Skeletal muscle satellite cell (primary cell): ENCODE measurements at regions not wholly inside any gene's neighbourhood (a gene's known extent, or its start where the extent isn't known, plus 50 kb on each side); places are given as distances from the start of the nearest gene placed in this dataset. TPM values are rescaled to one million over a fixed set of nuclear protein-coding genes. Genes with fewer than 3 reads are reported as not detected.
"Not testable (repeated sequence)": the region's sequence is repeated elsewhere in the genome, so short reads cannot be mapped to it uniquely, and the experiment has no call there.

Experiments
- H3K27me3 ChIP-seq: 2 replicates; pipeline ENCODE4 v1.7.0; 2013; ENCODE audit warnings: low read length; ENCODE audit not compliant: control insufficient read depth, insufficient read depth
- H3K36me3 ChIP-seq: 2 replicates; pipeline ENCODE4 v1.7.0; 2013; ENCODE audit warnings: mild to moderate bottlenecking, control low read depth, low read length; ENCODE audit not compliant: insufficient read depth
- H3K4me1 ChIP-seq: 2 replicates; pipeline ENCODE4 v1.7.0; 2013; ENCODE audit warnings: low read length; ENCODE audit not compliant: control insufficient read depth, insufficient read depth
- H3K4me2 ChIP-seq: 2 replicates; pipeline ENCODE4 v1.7.0; 2013; ENCODE audit warnings: mild to moderate bottlenecking, low read length
- H3K4me3 ChIP-seq: 2 replicates; pipeline ENCODE4 v1.7.0; 2013; ENCODE audit warnings: low read length
- H3K9ac ChIP-seq: 2 replicates; pipeline ENCODE4 v1.7.0; 2013; ENCODE audit warnings: mild to moderate bottlenecking, low read depth, low read length, moderate library complexity
- H3K9me3 ChIP-seq: replicated peaks from 2 replicates; pipeline ENCODE4 v1.7.0; 2013; ENCODE audit warnings: mild to moderate bottlenecking, control low read depth, low read length
- small RNA-seq: library from RNA; depleted of rRNA; stranded (forward); fragments of <200 nt; gene quantifications from one replicate; pipeline ENCODE3, GENCODE V24; 2012

DNA sequence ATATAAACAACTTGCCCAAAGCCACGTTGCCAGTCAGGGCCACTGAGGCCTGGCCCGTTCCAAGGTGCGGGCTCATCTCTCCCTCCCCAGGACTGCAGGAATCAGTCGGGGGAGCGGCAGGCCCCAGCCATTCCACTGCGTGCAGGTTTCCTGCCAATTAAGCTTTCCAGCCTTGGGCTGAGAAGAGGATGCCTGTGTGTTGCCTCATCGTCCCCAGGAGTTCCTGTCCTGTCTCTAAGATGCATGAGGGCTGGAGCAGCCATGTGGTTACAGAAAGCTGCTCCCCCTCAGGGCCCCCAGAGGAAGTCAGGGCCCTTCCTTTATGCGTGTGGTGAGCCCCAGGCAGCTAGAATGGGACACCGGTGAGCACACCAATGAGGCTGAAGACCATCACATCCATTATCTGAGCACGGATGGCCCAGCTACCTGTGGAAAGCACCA lies 57.7 kb upstream of the METTL9 start:
- H3K4me1 ChIP-seq: peaks cover 14% of the 10 kb centered on the region
- not testable (repeated sequence) for H3K4me2 ChIP-seq, H3K9me3 ChIP-seq, H3K4me3 ChIP-seq, H3K36me3 ChIP-seq, H3K9ac ChIP-seq, H3K27me3 ChIP-seq

DNA sequence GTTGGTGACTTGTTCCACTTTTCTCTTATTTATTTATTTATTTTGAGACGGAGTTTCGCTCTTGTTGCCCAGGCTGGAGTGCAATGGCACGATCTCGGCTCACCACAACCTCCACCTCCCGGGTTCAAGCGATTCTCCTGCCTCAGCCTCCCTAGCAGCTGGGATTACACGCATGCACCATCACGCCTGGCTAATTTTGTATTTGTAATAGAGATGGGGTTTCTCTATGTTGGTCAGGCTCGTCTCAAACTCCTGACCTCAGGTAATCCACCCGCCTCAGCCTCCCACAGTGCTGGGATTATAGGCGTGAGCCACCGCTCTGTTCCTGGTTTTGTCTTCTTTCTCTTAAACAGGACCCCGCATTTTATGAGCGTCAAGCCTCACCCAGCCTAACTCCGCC lies 57.3 kb upstream of the METTL9 start:
- not testable (repeated sequence) for H3K9ac ChIP-seq, H3K4me2 ChIP-seq, H3K4me3 ChIP-seq, H3K27me3 ChIP-seq, H3K9me3 ChIP-seq, H3K36me3 ChIP-seq
- peaks cover 14% of the 10 kb centered on the region for H3K4me1 ChIP-seq

DNA sequence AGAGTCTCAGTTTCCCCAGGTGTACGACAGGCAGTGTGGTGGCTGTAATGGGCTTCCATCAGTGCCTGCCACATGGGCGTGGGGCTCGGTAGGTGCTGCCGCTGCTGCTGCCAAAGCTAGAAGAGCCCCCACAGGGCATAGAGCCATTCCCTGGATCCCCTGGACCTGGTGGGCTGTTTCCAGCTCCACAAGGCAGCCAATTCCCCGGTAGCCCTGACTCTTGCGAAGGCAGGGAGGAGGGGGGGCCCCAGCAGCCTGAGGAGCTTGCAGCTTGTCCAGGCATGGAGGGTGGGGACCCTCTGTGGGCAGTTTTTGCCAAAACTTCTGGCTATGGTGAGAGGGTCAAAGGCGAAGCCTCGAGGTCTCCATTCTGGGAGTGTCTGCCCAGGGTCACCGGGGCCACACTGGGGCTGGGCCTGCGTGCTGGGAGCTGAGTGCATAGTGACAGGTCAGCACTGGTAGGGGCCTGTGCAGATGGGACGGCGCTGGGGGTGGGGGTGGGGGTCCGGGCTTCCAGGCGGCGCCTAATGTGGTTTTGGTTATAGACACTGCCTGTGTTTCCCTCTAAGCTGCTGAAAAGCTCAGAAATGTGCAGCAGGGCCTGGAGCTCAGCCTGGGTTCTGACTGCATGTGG lies 56.8 kb upstream of the METTL9 start:
- H3K9ac ChIP-seq, H3K27me3 ChIP-seq, H3K4me3 ChIP-seq, H3K36me3 ChIP-seq, H3K4me2 ChIP-seq, H3K9me3 ChIP-seq: not testable (repeated sequence)
- H3K4me1 ChIP-seq: peaks cover 14% of the 10 kb centered on the region

DNA sequence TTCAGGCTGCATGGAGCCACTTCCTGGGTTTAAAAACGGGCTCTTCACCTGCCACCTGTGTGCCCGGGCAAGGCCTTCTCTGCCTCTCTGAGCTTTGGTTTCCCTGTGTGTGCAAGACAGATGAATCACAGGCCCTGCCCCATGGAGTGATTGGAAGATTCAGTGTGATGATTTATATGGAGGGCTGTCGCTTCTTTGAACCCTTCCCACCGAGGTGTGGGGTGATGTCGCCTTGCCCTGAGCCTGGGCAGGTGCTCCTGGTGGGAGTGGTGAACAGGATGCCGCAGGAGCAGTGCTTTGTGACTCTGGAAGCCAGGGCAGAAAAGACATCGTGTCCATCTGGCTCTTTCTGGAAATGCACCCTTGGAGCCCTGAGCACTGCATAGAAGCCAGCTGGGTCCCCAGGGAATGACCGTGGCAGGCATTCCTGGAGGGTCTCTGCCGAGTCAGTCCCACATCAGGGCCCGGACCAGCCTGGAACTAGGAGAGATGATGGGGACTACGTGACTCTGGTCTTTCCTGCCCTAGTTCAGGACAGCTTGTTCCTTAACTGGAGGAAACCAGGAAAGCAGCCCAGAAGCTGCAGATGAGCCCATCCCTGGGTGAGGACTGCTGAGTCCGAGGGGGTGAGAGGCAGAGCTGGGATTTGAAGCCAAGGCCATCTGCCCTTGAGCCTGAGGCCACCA lies 56.1 kb upstream of the METTL9 start:
- H3K9me3 ChIP-seq, H3K27me3 ChIP-seq, H3K4me3 ChIP-seq, H3K9ac ChIP-seq, H3K36me3 ChIP-seq, H3K4me2 ChIP-seq: not testable (repeated sequence)
- H3K4me1 ChIP-seq: peaks cover 14% of the 10 kb centered on the region

DNA sequence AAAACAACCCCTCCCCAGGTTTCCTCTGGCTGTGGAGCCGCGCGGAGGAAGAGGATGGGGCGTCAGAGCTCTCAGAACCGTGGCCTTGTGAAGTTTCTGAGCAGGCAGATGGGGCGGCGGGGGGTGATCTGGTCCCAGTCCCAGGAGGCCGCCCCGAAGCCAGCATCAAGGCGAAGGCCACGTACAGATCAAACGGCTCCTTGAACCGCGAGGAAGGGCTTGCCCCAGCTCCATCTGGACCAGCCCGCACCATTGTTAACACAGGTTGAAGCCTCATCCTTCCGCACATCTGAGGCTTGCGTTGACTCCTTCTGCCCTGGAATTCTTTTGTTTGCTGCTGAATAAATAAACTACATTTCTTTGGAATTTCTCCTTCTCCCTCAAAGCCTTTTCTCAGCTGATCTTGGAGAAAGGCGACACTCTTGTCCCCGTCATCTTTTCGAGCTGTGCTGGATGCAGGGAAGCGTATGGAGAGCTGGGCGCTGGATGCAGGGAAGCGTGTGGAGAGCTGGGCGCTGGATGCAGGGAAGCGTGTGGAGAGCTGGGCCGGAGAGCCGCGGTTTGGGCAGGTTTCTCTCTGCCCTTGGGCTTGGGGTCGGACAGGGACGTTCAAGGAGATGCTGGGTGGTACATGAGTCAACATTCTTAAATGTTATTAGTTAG lies 53.6 kb upstream of the METTL9 start:
- not testable (repeated sequence) for H3K4me3 ChIP-seq, H3K4me2 ChIP-seq, H3K9me3 ChIP-seq, H3K36me3 ChIP-seq, H3K27me3 ChIP-seq, H3K9ac ChIP-seq
- H3K4me1 ChIP-seq: peaks cover 14% of the 10 kb centered on the region

DNA sequence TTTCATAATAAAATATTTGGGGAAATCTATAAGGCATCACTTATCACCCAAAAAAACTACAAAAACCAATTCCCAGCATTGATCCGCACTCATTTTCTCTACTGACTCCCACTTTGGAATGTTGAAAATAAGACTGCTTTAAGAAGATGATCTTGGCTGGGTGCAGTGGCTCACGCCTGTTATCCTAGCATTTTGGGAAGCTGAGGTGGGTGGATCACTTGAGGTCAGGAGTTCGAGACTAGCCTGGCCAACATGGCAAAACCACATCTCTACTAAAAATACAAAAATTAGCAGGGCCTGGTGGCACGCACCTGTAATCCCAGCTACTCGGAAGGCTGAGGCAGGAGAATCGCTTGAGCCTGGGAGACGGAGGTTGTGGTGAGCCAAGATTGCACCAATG lies 50.0 kb upstream of the METTL9 start:
- H3K4me2 ChIP-seq: not testable (repeated sequence)

More for the DNA sequence above, 50.0 kb upstream of the METTL9 start:
- H3K4me3 ChIP-seq, H3K36me3 ChIP-seq, H3K4me1 ChIP-seq, H3K9me3 ChIP-seq, H3K9ac ChIP-seq, H3K27me3 ChIP-seq: not testable (repeated sequence)

Small RNAs in the stretch of these regions (small RNA-seq; reads per million reads assigned to genes)
- gene MIR3680-1: not detected
